ENCODE measurements at regions not wholly inside any gene's neighbourhood (a gene's known extent, or its start where the extent isn't known, plus 50 kb on each side); places are given as distances from the start of the nearest gene placed in this dataset.

DNA sequence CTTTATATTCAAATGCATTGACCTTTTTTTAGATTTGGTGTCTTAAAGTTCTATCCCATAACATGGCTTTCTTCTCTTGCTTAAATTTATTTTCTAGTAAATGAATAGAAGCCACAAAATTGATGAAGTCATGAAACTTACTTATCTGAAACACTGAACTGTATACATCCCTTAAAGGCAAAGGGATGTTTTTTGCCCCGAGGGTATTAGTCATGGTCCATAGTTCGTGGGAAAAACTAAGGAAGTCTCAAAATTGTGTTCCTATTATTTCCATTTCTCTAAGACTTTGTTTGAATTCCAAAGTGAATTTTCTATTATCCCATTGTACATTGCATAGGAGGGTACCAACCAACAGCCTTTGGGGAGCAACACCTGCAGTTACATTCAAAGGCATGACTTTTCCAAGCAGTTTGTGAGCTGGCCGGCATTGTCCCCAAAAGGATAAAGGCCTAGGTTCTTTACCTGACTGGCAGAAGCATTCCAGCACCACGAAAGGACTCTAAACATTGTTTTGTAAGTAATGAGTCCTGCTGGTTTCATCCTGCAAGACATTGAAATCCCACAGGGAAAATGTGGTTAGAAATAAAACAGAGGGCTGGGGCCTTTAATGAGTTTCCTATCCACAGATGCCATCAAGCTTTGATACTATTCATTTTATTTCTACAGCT lies 473.5 kb downstream of the PRKD1 start:
- TF ChIP-seq, protein P1, sequence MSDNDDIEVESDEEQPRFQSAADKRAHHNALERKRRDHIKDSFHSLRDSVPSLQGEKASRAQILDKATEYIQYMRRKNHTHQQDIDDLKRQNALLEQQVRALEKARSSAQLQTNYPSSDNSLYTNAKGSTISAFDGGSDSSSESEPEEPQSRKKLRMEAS (IDR thresholded peaks at IDR 0.05): no peak
- TF ChIP-seq YY1 (IDR thresholded peaks at IDR 0.05; ENCODE audit: low read depth): no peak
